ENCODE measurements at regions not wholly inside any gene's neighbourhood (a gene's known extent, or its start where the extent isn't known, plus 50 kb on each side); places are given as distances from the start of the nearest gene placed in this dataset.

- no TSS peak for BruUV-seq (replicated peaks)
- Histone ChIP-seq H3K36me3 (ENCODE audit: insufficient read depth, low read length, poor library complexity, severe bottlenecking) (no peaks in the 10 kb centered on the region), H3K9me3 (ENCODE audit: low read depth, low read length, poor library complexity, severe bottlenecking) (no peaks in the 10 kb centered on the region), H3K4me1 (ENCODE audit: insufficient read depth, low read length, poor library complexity, severe bottlenecking) (no peaks in the 10 kb centered on the region), H3K4me3 (ENCODE audit: low read depth, low read length, poor library complexity, severe bottlenecking) (no peak overlapping the region), H3K27ac (ENCODE audit: low read depth, low read length, poor library complexity, severe bottlenecking) (no peak overlapping the region), H3K27me3 (replicated peaks; ENCODE audit: insufficient read depth, low read depth, low read length, poor library complexity) (no peaks in the 10 kb centered on the region)
- no peak for DNase-seq (ENCODE audit: low spot score)
- intact Hi-C loops (cut with micrococcal nuclease; ENCODE audit: unreplicated experiment) = no loop called here
- ChIA-PET CTCF (interaction anchor here (0.5 kb wide), 1 partner anchor 261 kb away, joined by 3 read pairs; no protein-coding TSS in a partner anchor), POLR2A (ENCODE audit: low non-redundant PET) (no interaction called here)
- TF ChIP-seq EZH2 (IDR thresholded peaks at IDR 0.05; ENCODE audit: borderline replicate concordance, low read depth, low read length, poor library complexity, severe bottlenecking) = no peak
- TF ChIP-seq CTCF (conservative IDR thresholded peaks at IDR 0.05; ENCODE audit: low read depth, low read length) = no peak
These were observed 102.0 kb upstream of the LRFN2 start for GRCh38 chr6:40689185-40689584.

GRCh38 chr6:40688214-40688761 is 101.1 kb upstream of the LRFN2 start:
- BruUV-seq (replicated peaks) = no TSS peak
- no peaks in the 10 kb centered on the region for H3K9me3 ChIP-seq (ENCODE audit: low read depth, low read length, poor library complexity, severe bottlenecking)
- H3K27me3 ChIP-seq (replicated peaks; ENCODE audit: insufficient read depth, low read depth, low read length, poor library complexity) = no peaks in the 10 kb centered on the region
- no peaks in the 10 kb centered on the region for H3K4me1 ChIP-seq (ENCODE audit: insufficient read depth, low read length, poor library complexity, severe bottlenecking)
- ChIA-PET POLR2A (ENCODE audit: low non-redundant PET) (no interaction called here), CTCF (no interaction called here)
- H3K27ac ChIP-seq (ENCODE audit: low read depth, low read length, poor library complexity, severe bottlenecking) = no peak overlapping the region
- TF ChIP-seq CTCF (conservative IDR thresholded peaks at IDR 0.05; ENCODE audit: low read depth, low read length) = no peak
- TF ChIP-seq EZH2 (IDR thresholded peaks at IDR 0.05; ENCODE audit: borderline replicate concordance, low read depth, low read length, poor library complexity, severe bottlenecking) = no peak
- no peak overlapping the region for H3K4me3 ChIP-seq (ENCODE audit: low read depth, low read length, poor library complexity, severe bottlenecking)
- DNase-seq (ENCODE audit: low spot score) = no peak
- H3K36me3 ChIP-seq (ENCODE audit: insufficient read depth, low read length, poor library complexity, severe bottlenecking) = no peaks in the 10 kb centered on the region
- intact Hi-C loops (cut with micrococcal nuclease; ENCODE audit: unreplicated experiment) = no loop called here

GRCh38 chr6:40685862-40686261 is 98.7 kb upstream of the LRFN2 start:
- no TSS peak for BruUV-seq (replicated peaks)
- TF ChIP-seq CTCF (conservative IDR thresholded peaks at IDR 0.05; ENCODE audit: low read depth, low read length) (no peak), EZH2 (IDR thresholded peaks at IDR 0.05; ENCODE audit: borderline replicate concordance, low read depth, low read length, poor library complexity, severe bottlenecking) (no peak)
- H3K4me1 ChIP-seq (ENCODE audit: insufficient read depth, low read length, poor library complexity, severe bottlenecking) = no peaks in the 10 kb centered on the region
- DNase-seq (ENCODE audit: low spot score) = no peak
- no peaks in the 10 kb centered on the region for H3K27me3 ChIP-seq (replicated peaks; ENCODE audit: insufficient read depth, low read depth, low read length, poor library complexity)
- H3K4me3 ChIP-seq (ENCODE audit: low read depth, low read length, poor library complexity, severe bottlenecking) = no peak overlapping the region
- no peaks in the 10 kb centered on the region for H3K36me3 ChIP-seq (ENCODE audit: insufficient read depth, low read length, poor library complexity, severe bottlenecking)
- H3K9me3 ChIP-seq (ENCODE audit: low read depth, low read length, poor library complexity, severe bottlenecking) = no peaks in the 10 kb centered on the region
- POLR2A ChIA-PET (ENCODE audit: low non-redundant PET) = no interaction called here
- CTCF ChIA-PET = no interaction called here
- intact Hi-C loops (cut with micrococcal nuclease; ENCODE audit: unreplicated experiment) = no loop called here
- no peak overlapping the region for H3K27ac ChIP-seq (ENCODE audit: low read depth, low read length, poor library complexity, severe bottlenecking)
